ENCODE measurements at regions not wholly inside any gene's neighbourhood (a gene's known extent, or its start where the extent isn't known, plus 50 kb on each side); places are given as distances from the start of the nearest gene placed in this dataset.

- Histone ChIP-seq H3K9me3 (ENCODE audit: insufficient read depth, low read depth, low read length) (no peaks in the 10 kb centered on the region), H3K4me1 (ENCODE audit: insufficient read depth, low read length) (no peaks in the 10 kb centered on the region), H3K4me3 (ENCODE audit: low read length) (no peak overlapping the region), H3K27ac (ENCODE audit: low read depth, low read length) (no peak overlapping the region), H3K27me3 (ENCODE audit: insufficient read depth, low read length) (no peaks in the 10 kb centered on the region), H3K36me3 (ENCODE audit: insufficient read depth, low read length) (no peaks in the 10 kb centered on the region), H3K9ac (ENCODE audit: low read depth, low read length) (no peak overlapping the region)
- WGBS, result 92% methylated on average over 1 of the region's 1 CpG
Measured at GRCh38 chr2:14552286-14552685, 80.2 kb upstream of the LRATD1 start.

GRCh38 chr2:14552818-14553217 lies 79.7 kb upstream of the LRATD1 start:
- no peaks in the 10 kb centered on the region for H3K36me3 ChIP-seq (ENCODE audit: insufficient read depth, low read length)
- H3K4me3 ChIP-seq (ENCODE audit: low read length), result no peak overlapping the region
- no peaks in the 10 kb centered on the region for H3K4me1 ChIP-seq (ENCODE audit: insufficient read depth, low read length)
- no peak overlapping the region for H3K27ac ChIP-seq (ENCODE audit: low read depth, low read length)
- 98% methylated on average over 2 of the region's 2 CpGs for WGBS
- no peaks in the 10 kb centered on the region for H3K9me3 ChIP-seq (ENCODE audit: insufficient read depth, low read depth, low read length)
- no peak overlapping the region for H3K9ac ChIP-seq (ENCODE audit: low read depth, low read length)
- no peaks in the 10 kb centered on the region for H3K27me3 ChIP-seq (ENCODE audit: insufficient read depth, low read length)

GRCh38 chr2:14554849-14555545 lies 77.5 kb upstream of the LRATD1 start:
- H3K36me3 ChIP-seq (ENCODE audit: insufficient read depth, low read length), result no peaks in the 10 kb centered on the region
- no peak overlapping the region for H3K27ac ChIP-seq (ENCODE audit: low read depth, low read length)
- H3K9me3 ChIP-seq (ENCODE audit: insufficient read depth, low read depth, low read length), result no peaks in the 10 kb centered on the region
- H3K27me3 ChIP-seq (ENCODE audit: insufficient read depth, low read length), result no peaks in the 10 kb centered on the region
- no peaks in the 10 kb centered on the region for H3K4me1 ChIP-seq (ENCODE audit: insufficient read depth, low read length)
- H3K4me3 ChIP-seq (ENCODE audit: low read length), result no peak overlapping the region
- no peak overlapping the region for H3K9ac ChIP-seq (ENCODE audit: low read depth, low read length)
- 92% methylated on average over 7 of the region's 7 CpGs for WGBS

GRCh38 chr2:14557111-14557510 lies 75.4 kb upstream of the LRATD1 start:
- WGBS, result 94% methylated on average over 1 of the region's 1 CpG
- Histone ChIP-seq H3K27ac (ENCODE audit: low read depth, low read length) (no peak overlapping the region), H3K4me1 (ENCODE audit: insufficient read depth, low read length) (no peaks in the 10 kb centered on the region; the same call in 1 of the 2 replicates), H3K36me3 (ENCODE audit: insufficient read depth, low read length) (no peaks in the 10 kb centered on the region), H3K9me3 (ENCODE audit: insufficient read depth, low read depth, low read length) (no peaks in the 10 kb centered on the region), H3K4me3 (ENCODE audit: low read length) (no peak overlapping the region), H3K9ac (ENCODE audit: low read depth, low read length) (no peak overlapping the region), H3K27me3 (ENCODE audit: insufficient read depth, low read length) (no peaks in the 10 kb centered on the region)

GRCh38 chr2:14557916-14558315 lies 74.6 kb upstream of the LRATD1 start:
- Histone ChIP-seq H3K4me1 (ENCODE audit: insufficient read depth, low read length) (no peaks in the 10 kb centered on the region; the same call in 1 of the 2 replicates), H3K36me3 (ENCODE audit: insufficient read depth, low read length) (no peaks in the 10 kb centered on the region), H3K4me3 (ENCODE audit: low read length) (no peak overlapping the region), H3K9me3 (ENCODE audit: insufficient read depth, low read depth, low read length) (no peaks in the 10 kb centered on the region), H3K27ac (ENCODE audit: low read depth, low read length) (no peak overlapping the region), H3K9ac (ENCODE audit: low read depth, low read length) (no peak overlapping the region), H3K27me3 (ENCODE audit: insufficient read depth, low read length) (no peaks in the 10 kb centered on the region)
- 95% methylated on average over 2 of the region's 2 CpGs for WGBS

GRCh38 chr2:14558335-14558919 lies 74.1 kb upstream of the LRATD1 start:
- no peaks in the 10 kb centered on the region for H3K36me3 ChIP-seq (ENCODE audit: insufficient read depth, low read length)

GRCh38 chr2:14560716-14561115 lies 71.8 kb upstream of the LRATD1 start:
- no peak overlapping the region for H3K27ac ChIP-seq (ENCODE audit: low read depth, low read length)
- H3K36me3 ChIP-seq (ENCODE audit: insufficient read depth, low read length), result no peaks in the 10 kb centered on the region
- no peak overlapping the region for H3K9ac ChIP-seq (ENCODE audit: low read depth, low read length)
- H3K27me3 ChIP-seq (ENCODE audit: insufficient read depth, low read length), result no peaks in the 10 kb centered on the region
- no peaks in the 10 kb centered on the region; the same call in 1 of the 2 replicates for H3K4me1 ChIP-seq (ENCODE audit: insufficient read depth, low read length)
- no peaks in the 10 kb centered on the region for H3K9me3 ChIP-seq (ENCODE audit: insufficient read depth, low read depth, low read length)
- no peak overlapping the region for H3K4me3 ChIP-seq (ENCODE audit: low read length)
- 94% methylated on average over 3 of the region's 3 CpGs for WGBS

More at GRCh38 chr2:14558335-14558919, 74.1 kb upstream of the LRATD1 start:
- Histone ChIP-seq H3K4me1 (ENCODE audit: insufficient read depth, low read length) (no peaks in the 10 kb centered on the region; the same call in 1 of the 2 replicates), H3K27ac (ENCODE audit: low read depth, low read length) (no peak overlapping the region), H3K9ac (ENCODE audit: low read depth, low read length) (no peak overlapping the region), H3K27me3 (ENCODE audit: insufficient read depth, low read length) (no peaks in the 10 kb centered on the region), H3K4me3 (ENCODE audit: low read length) (no peak overlapping the region), H3K9me3 (ENCODE audit: insufficient read depth, low read depth, low read length) (no peaks in the 10 kb centered on the region)
- 92% methylated on average over 3 of the region's 3 CpGs for WGBS

GRCh38 chr2:14563324-14563723 lies 69.2 kb upstream of the LRATD1 start:
- H3K36me3 ChIP-seq (ENCODE audit: insufficient read depth, low read length), result no peaks in the 10 kb centered on the region
- H3K4me3 ChIP-seq (ENCODE audit: low read length), result no peak overlapping the region
- no peak overlapping the region for H3K9ac ChIP-seq (ENCODE audit: low read depth, low read length)
- WGBS, result 91% methylated on average over 1 of the region's 1 CpG
- no peaks in the 10 kb centered on the region for H3K9me3 ChIP-seq (ENCODE audit: insufficient read depth, low read depth, low read length)
- no peaks in the 10 kb centered on the region; the same call in 1 of the 2 replicates for H3K4me1 ChIP-seq (ENCODE audit: insufficient read depth, low read length)
- no peak overlapping the region for H3K27ac ChIP-seq (ENCODE audit: low read depth, low read length)
- no peaks in the 10 kb centered on the region for H3K27me3 ChIP-seq (ENCODE audit: insufficient read depth, low read length)

- no peaks in the 10 kb centered on the region for H3K27me3 ChIP-seq (ENCODE audit: insufficient read depth, low read length)
- no peaks in the 10 kb centered on the region for H3K9me3 ChIP-seq (ENCODE audit: insufficient read depth, low read depth, low read length)
- no peak overlapping the region for H3K9ac ChIP-seq (ENCODE audit: low read depth, low read length)
- no peak overlapping the region for H3K27ac ChIP-seq (ENCODE audit: low read depth, low read length)
- no peak overlapping the region for H3K4me3 ChIP-seq (ENCODE audit: low read length)
- no peaks in the 10 kb centered on the region; the same call in 1 of the 2 replicates for H3K4me1 ChIP-seq (ENCODE audit: insufficient read depth, low read length)
- H3K36me3 ChIP-seq (ENCODE audit: insufficient read depth, low read length), result no peaks in the 10 kb centered on the region
Measured at GRCh38 chr2:14565666-14566065, 66.9 kb upstream of the LRATD1 start.

GRCh38 chr2:14567561-14567960 lies 65.0 kb upstream of the LRATD1 start:
- Histone ChIP-seq H3K36me3 (ENCODE audit: insufficient read depth, low read length) (no peaks in the 10 kb centered on the region), H3K9me3 (ENCODE audit: insufficient read depth, low read depth, low read length) (no peaks in the 10 kb centered on the region), H3K4me1 (ENCODE audit: insufficient read depth, low read length) (no peaks in the 10 kb centered on the region), H3K4me3 (ENCODE audit: low read length) (no peak overlapping the region), H3K27ac (ENCODE audit: low read depth, low read length) (no peak overlapping the region), H3K27me3 (ENCODE audit: insufficient read depth, low read length) (no peaks in the 10 kb centered on the region), H3K9ac (ENCODE audit: low read depth, low read length) (no peak overlapping the region)
- 82% methylated on average over 1 of the region's 1 CpG for WGBS

- Histone ChIP-seq H3K36me3 (ENCODE audit: insufficient read depth, low read length) (no peaks in the 10 kb centered on the region), H3K9ac (ENCODE audit: low read depth, low read length) (no peak overlapping the region), H3K4me3 (ENCODE audit: low read length) (no peak overlapping the region), H3K4me1 (ENCODE audit: insufficient read depth, low read length) (no peaks in the 10 kb centered on the region), H3K27me3 (ENCODE audit: insufficient read depth, low read length) (no peaks in the 10 kb centered on the region), H3K9me3 (ENCODE audit: insufficient read depth, low read depth, low read length) (no peaks in the 10 kb centered on the region), H3K27ac (ENCODE audit: low read depth, low read length) (no peak overlapping the region)
- WGBS, result 100% methylated on average over 1 of the region's 3 CpGs
Measured at GRCh38 chr2:14569294-14569693, 63.2 kb upstream of the LRATD1 start.

Measured in HUES64 (cell line).